Kidney epithelial cell (primary cell): ENCODE measurements at regions not wholly inside any gene's neighbourhood (a gene's known extent, or its start where the extent isn't known, plus 50 kb on each side); places are given as distances from the start of the nearest gene placed in this dataset.

ENCODE experiments used
- DNase-seq: peaks from one replicate; pipeline ENCODE4 v3.0.0-alpha.2; 2010; ENCODE audit warnings: low read depth
- H3K27me3 ChIP-seq: 2 replicates; pipeline ENCODE4 v1.6.0; 2011; ENCODE audit warnings: low read length; ENCODE audit not compliant: control insufficient read depth, insufficient read depth
- H3K36me3 ChIP-seq: 2 replicates; pipeline ENCODE4 v1.5.1; 2011; ENCODE audit warnings: low read length; ENCODE audit not compliant: control insufficient read depth, insufficient read depth
- H3K4me3 ChIP-seq: 2 replicates; pipeline ENCODE4 v1.5.1; 2011; ENCODE audit warnings: low read depth, mild to moderate bottlenecking, control low read depth, low read length
- TF ChIP-seq, protein P1 (sequence below): IDR thresholded peaks from 2 replicates; pipeline ENCODE4 v1.5.1; 2011; ENCODE audit warnings: mild to moderate bottlenecking, moderate library complexity, low read length, control low read depth, inconsistent platforms; ENCODE audit not compliant: insufficient read depth, poor library complexity, severe bottlenecking

DNA sequence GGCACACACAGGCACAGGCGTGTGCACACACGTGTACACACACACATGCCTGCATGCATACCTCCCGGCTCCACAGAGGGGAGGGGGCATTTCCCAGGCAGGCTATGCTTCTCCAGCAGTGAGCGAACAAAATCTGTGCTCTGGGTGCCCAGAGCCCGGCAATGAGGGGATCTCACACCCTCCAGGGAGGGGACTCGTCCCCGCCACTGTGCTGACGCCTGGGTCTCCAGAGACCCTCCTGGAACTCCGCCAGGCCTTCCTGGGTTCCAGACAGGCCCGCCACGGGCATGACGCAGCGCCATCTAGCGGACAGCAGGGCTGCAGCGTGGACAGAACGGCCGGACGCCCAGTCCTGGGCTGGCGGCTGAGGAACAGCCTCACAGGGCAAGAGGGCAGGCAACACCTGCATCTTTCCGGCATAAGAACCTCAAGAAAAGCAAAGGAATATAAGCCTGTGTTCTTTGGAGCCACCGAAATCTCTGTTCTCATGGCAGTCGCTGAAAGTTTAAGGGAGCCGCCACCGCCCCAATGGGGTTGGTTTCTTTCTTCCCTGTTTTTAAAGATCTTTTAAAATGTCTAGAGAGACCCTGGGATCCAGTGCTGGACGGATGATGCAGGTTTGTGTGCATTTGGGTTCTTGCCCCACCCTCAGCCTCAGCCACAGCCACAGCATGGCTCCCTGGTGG lies 135.6 kb upstream of the PPP1R26 start:
- H3K27me3 ChIP-seq: peaks cover 3% of the 10 kb centered on the region
- TF ChIP-seq, protein P1, sequence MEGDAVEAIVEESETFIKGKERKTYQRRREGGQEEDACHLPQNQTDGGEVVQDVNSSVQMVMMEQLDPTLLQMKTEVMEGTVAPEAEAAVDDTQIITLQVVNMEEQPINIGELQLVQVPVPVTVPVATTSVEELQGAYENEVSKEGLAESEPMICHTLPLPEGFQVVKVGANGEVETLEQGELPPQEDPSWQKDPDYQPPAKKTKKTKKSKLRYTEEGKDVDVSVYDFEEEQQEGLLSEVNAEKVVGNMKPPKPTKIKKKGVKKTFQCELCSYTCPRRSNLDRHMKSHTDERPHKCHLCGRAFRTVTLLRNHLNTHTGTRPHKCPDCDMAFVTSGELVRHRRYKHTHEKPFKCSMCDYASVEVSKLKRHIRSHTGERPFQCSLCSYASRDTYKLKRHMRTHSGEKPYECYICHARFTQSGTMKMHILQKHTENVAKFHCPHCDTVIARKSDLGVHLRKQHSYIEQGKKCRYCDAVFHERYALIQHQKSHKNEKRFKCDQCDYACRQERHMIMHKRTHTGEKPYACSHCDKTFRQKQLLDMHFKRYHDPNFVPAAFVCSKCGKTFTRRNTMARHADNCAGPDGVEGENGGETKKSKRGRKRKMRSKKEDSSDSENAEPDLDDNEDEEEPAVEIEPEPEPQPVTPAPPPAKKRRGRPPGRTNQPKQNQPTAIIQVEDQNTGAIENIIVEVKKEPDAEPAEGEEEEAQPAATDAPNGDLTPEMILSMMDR: peak; percentile 76
- no peak for DNase-seq
- no peak overlapping the region for H3K4me3 ChIP-seq
- no peaks in the 10 kb centered on the region for H3K36me3 ChIP-seq

- no peak for DNase-seq
- TF ChIP-seq, protein P1: no peak
- Histone ChIP-seq H3K36me3 (no peaks in the 10 kb centered on the region), H3K4me3 (no peak overlapping the region), H3K27me3 (peaks cover 3% of the 10 kb centered on the region)
Measured at GRCh38 chr9:135344523-135344901, 135.1 kb upstream of the PPP1R26 start.

DNA sequence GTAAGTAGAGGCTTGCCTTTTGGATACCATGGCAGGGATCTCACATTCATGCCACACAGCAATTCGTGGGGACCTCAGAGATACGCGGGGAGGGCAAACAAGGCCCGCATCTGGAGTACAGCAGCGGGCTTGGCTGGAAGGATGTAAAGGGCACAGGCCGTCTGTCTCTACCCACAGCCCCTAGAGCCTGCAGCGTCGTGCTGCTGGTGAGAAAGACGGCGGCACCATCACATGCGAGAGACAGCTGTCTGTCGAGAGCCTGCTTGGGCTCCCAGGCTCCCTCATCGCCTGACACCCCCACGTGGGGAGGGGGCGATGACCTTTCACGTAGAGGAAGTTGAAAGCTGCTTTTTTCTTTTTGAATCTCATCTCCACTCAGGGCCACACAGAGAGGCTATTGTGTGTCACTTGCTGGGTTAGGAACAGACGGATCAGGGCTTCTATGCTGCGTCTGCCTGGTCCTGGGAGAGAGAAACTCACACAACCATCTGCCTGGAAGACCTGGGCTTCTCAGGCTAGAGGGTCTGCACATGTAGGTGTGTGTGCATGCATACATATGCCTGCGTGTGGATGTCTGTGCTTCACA lies 134.6 kb upstream of the PPP1R26 start:
- H3K27me3 ChIP-seq: peaks cover 3% of the 10 kb centered on the region
- DNase-seq: no peak
- no peaks in the 10 kb centered on the region for H3K36me3 ChIP-seq
- H3K4me3 ChIP-seq: no peak overlapping the region
- TF ChIP-seq, protein P1: no peak

DNA sequence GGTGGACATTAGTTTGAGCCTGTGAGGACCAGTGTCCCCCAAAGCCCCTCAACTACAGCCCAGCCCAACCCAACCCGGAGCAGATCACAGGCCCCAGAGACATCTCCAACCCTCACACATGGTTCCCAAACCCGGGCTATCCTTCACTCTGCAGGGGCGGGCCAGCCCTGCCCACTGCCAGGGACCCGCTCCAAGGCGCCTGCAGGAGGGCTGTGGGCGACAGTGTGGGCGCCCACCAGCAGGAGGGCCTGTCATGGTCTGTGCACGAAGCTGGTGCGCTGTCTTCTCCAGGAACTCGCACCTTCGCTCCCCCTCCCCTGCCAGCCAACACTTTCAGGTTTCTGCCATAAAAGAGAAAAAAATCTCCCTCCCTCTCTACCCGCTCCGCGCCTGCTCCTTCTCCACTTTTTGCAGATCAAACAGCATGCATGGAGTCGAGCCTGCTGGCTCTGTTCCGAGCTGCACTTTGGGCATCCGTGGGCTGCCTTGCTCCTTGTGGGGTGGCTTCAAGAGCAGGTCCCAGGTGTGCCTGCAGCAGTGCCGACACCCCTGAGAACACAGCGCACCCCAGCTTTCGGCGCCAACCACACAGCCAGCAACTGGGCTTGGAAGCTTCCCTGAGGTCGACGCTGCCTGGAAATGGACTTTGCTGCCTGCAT lies 133.7 kb upstream of the PPP1R26 start:
- Histone ChIP-seq H3K36me3 (no peaks in the 10 kb centered on the region), H3K27me3 (no peaks in the 10 kb centered on the region), H3K4me3 (no peak overlapping the region)
- TF ChIP-seq, protein P1: no peak
- no peak for DNase-seq

GRCh38 chr9:135346438-135347050 lies 133.0 kb upstream of the PPP1R26 start:
- H3K36me3 ChIP-seq: no peaks in the 10 kb centered on the region
- TF ChIP-seq, protein P1: no peak
- no peaks in the 10 kb centered on the region for H3K27me3 ChIP-seq
- no peak for DNase-seq
- no peak overlapping the region for H3K4me3 ChIP-seq
